B cell (primary cell): ENCODE measurements at regions not wholly inside any gene's neighbourhood (a gene's known extent, or its start where the extent isn't known, plus 50 kb on each side); places are given as distances from the start of the nearest gene placed in this dataset.
"Not testable (repeated sequence)": the region's sequence is repeated elsewhere in the genome, so short reads cannot be mapped to it uniquely, and the experiment has no call there.

Experiments used
- ATAC-seq: fragments of 200-7000 bp; cut with Tn5 transposase; one replicate; pipeline ENCODE4 v1.10.0; 2021; ENCODE audit warnings: low read depth, mild to moderate bottlenecking, moderate number of reproducible peaks, moderate library complexity
- CTCF ChIA-PET: fragments of 350-600 bp; sonication (Branson Sonifier 250); formaldehyde crosslinking; loops from one replicate; lab custom pipeline; 2021; ENCODE audit warnings: antibody characterized with exemption, inconsistent platforms; lab: Charles Lee
- POLR2A ChIA-PET: fragments of 350-600 bp; sonication (Branson Sonifier 250); formaldehyde crosslinking; loops from one replicate; lab custom pipeline; 2021; ENCODE audit warnings: antibody characterized with exemption; lab: Charles Lee
- DNase-seq: peaks from one replicate; pipeline ENCODE4 v3.0.0; 2013
- H2AFZ ChIP-seq: 2 replicates; pipeline ENCODE4 v1.6.1; 2012; ENCODE audit warnings: mild to moderate bottlenecking, low read depth, low read length; ENCODE audit not compliant: insufficient read depth, poor library complexity, severe bottlenecking
- H3K27ac ChIP-seq, 2 donors: 1 replicate in 1 of 2; 2 replicates in 1 of 2; pipeline ENCODE4 v1.5.1; 2012 to 2013; ENCODE audit warnings: low read length in 2 of 2, mild to moderate bottlenecking in 2 of 2, moderate library complexity in 1 of 2
- H3K27me3 ChIP-seq, 4 experiments: fragments of 200-600 bp in 1 of 4; sonication (generic) in 1 of 4; replicated peaks in 1 of 4; 1 replicate in 2 of 4; 2 replicates in 2 of 4; pipeline versions ENCODE4 v1.6.1 to v1.7.0; 2013 to 2016; ENCODE audit warnings: low read length in 3 of 4, mild to moderate bottlenecking in 2 of 4, mixed read lengths in 1 of 4, moderate library complexity in 1 of 4; ENCODE audit not compliant: insufficient read depth in 4 of 4, control insufficient read depth in 3 of 4; ENCODE audit errors: control extremely low read depth in 1 of 4
- H3K36me3 ChIP-seq, 2 experiments: replicated peaks in 1 of 2; 1 replicate in 1 of 2; 2 replicates in 1 of 2; pipeline versions ENCODE4 v1.6.1 to v1.7.1; 2013; ENCODE audit warnings: low read length in 1 of 2; ENCODE audit not compliant: insufficient read depth in 2 of 2, control insufficient read depth in 1 of 2; ENCODE audit errors: control extremely low read depth in 1 of 2, extremely low read depth in 1 of 2
- H3K4me1 ChIP-seq, 2 donors: fragments of 200-600 bp in 1 of 2; sonication (generic) in 1 of 2; 1 replicate in 1 of 2; 2 replicates in 1 of 2; pipeline versions ENCODE4 v1.5.1 to v1.6.1; 2013 to 2017; ENCODE audit warnings: low read length in 2 of 2; ENCODE audit not compliant: control insufficient read depth in 2 of 2, insufficient read depth in 2 of 2
- H3K4me2 ChIP-seq: replicated peaks from 2 replicates; pipeline ENCODE3; 2012; ENCODE audit warnings: mild to moderate bottlenecking, low read depth, low read length; ENCODE audit not compliant: poor library complexity, severe bottlenecking
- H3K4me3 ChIP-seq, 5 experiments: fragments of 200-600 bp in 1 of 5; sonication (generic) in 1 of 5; 1 replicate in 3 of 5; 2 replicates in 2 of 5; pipeline versions ENCODE4 v1.5.1 to v1.7.0; 2011 to 2016; ENCODE audit warnings: low read length in 4 of 5, mild to moderate bottlenecking in 4 of 5, low read depth in 2 of 5, control low read depth in 1 of 5, moderate library complexity in 1 of 5; ENCODE audit not compliant: insufficient read depth in 1 of 5; ENCODE audit errors: control extremely low read depth in 1 of 5, extremely low read depth in 1 of 5
- H3K79me2 ChIP-seq: fragments of 200-600 bp; sonication (generic); one replicate; pipeline ENCODE4 v1.6.0; 2016; ENCODE audit warnings: low read length; ENCODE audit not compliant: control insufficient read depth, insufficient read depth
- H3K9ac ChIP-seq: fragments of 200-600 bp; sonication (generic); 2 replicates; pipeline ENCODE4 v1.6.1; 2017; ENCODE audit warnings: mild to moderate bottlenecking, low read length, moderate library complexity
- H3K9me3 ChIP-seq, 3 donors: one replicate each; pipeline versions ENCODE4 v1.6.1 to v1.7.1; 2013; ENCODE audit warnings: low read length in 2 of 3; ENCODE audit not compliant: control insufficient read depth in 2 of 3, insufficient read depth in 1 of 3; ENCODE audit errors: control extremely low read depth in 1 of 3
- H4K20me1 ChIP-seq: 2 replicates; pipeline ENCODE4 v1.6.0; 2012; ENCODE audit warnings: mild to moderate bottlenecking, low read length; ENCODE audit not compliant: insufficient read depth, control insufficient read depth, poor library complexity, severe bottlenecking
- H3K27ac Mint-ChIP-seq: one replicate; pipeline ENCODE4 v1.8.0; 2021; ENCODE audit warnings: mixed read lengths
- H3K27me3 Mint-ChIP-seq: one replicate; pipeline ENCODE4 v1.8.0; 2021; ENCODE audit warnings: mixed read lengths
- H3K4me1 Mint-ChIP-seq: one replicate; pipeline ENCODE4 v1.8.0; 2021; ENCODE audit warnings: mixed read lengths
- H3K4me3 Mint-ChIP-seq: one replicate; pipeline ENCODE4 v1.8.0; 2021; ENCODE audit warnings: mixed read lengths
- H3K9me3 Mint-ChIP-seq: one replicate; pipeline ENCODE4 v1.8.0; 2022; ENCODE audit warnings: mixed read lengths; ENCODE audit not compliant: insufficient read depth
- CTCF ChIP-seq: fragments of 200-600 bp; IDR thresholded peaks from one replicate; pipeline ENCODE4 v1.8.0; 2022; ENCODE audit warnings: antibody characterized with exemption, mild to moderate bottlenecking
- EZH2 ChIP-seq: IDR thresholded peaks from 2 replicates; pipeline ENCODE4 v1.6.1; 2012; ENCODE audit warnings: borderline replicate concordance, low read depth, mild to moderate bottlenecking, moderate library complexity, low read length; ENCODE audit not compliant: insufficient read depth, poor library complexity, severe bottlenecking
- WGBS: methylation state at CpG from one replicate; pipeline ENCODE4 v1.1.5; 2013; ENCODE audit warnings: missing lambda C conversion rate; ENCODE audit not compliant: insufficient coverage; 5-methylcytosine and 5-hydroxymethylcytosine counted together
- intact Hi-C: fragments of 100-400 bp; cut with micrococcal nuclease; formaldehyde crosslinking; loops from one replicate; pipeline ENCODE4 v1.10.0; 2022

- no peaks in the 10 kb centered on the region for H4K20me1 ChIP-seq
- no peak overlapping the region for H3K27ac Mint-ChIP-seq
- ATAC-seq (no peak), DNase-seq (no peak)
- intact Hi-C loops = no loop called here
- H3K4me3 Mint-ChIP-seq = no peak overlapping the region
- no peak overlapping the region for H3K4me2 ChIP-seq
- H3K36me3 ChIP-seq = no peaks in the 10 kb centered on the region
- no peak overlapping the region for H3K27ac ChIP-seq
- no peak overlapping the region for H3K9ac ChIP-seq
- no peaks in the 10 kb centered on the region for H3K79me2 ChIP-seq
- peaks cover 10% of the 10 kb centered on the region for H3K9me3 Mint-ChIP-seq
- H3K27me3 Mint-ChIP-seq = no peaks in the 10 kb centered on the region
- no peaks in the 10 kb centered on the region for H3K27me3 ChIP-seq
- H2AFZ ChIP-seq = no peak overlapping the region
- no peaks in the 10 kb centered on the region for H3K4me1 Mint-ChIP-seq
- TF ChIP-seq EZH2 = no peak
- no peak for TF ChIP-seq CTCF
- no peaks in the 10 kb centered on the region for H3K4me1 ChIP-seq
- no peak overlapping the region for H3K4me3 ChIP-seq
- 40% methylated on average over 1 of the region's 1 CpG for WGBS
- ChIA-PET CTCF (no interaction called here), POLR2A (no interaction called here)
- peaks cover 0 to 3% (median 0%) of the 10 kb centered on the region in 3 donors for H3K9me3 ChIP-seq
These were observed 249.5 kb upstream of the SPHKAP start for GRCh38 chr2:228430986-228431385.

GRCh38 chr2:228426502-228427216, 245.2 kb upstream of the SPHKAP start:
- Histone ChIP-seq H3K4me1 (no peaks in the 10 kb centered on the region), H3K79me2 (no peaks in the 10 kb centered on the region), H3K9ac (no peak overlapping the region), H3K36me3 (no peaks in the 10 kb centered on the region), H2AFZ (no peak overlapping the region), H3K27ac (no peak overlapping the region), H3K9me3 (peaks cover 0 to 8% (median 0%) of the 10 kb centered on the region in 3 donors), H3K4me3 (no peak overlapping the region), H3K27me3 (no peaks in the 10 kb centered on the region), H3K4me2 (no peak overlapping the region), H4K20me1 (no peaks in the 10 kb centered on the region)
- H3K4me1 Mint-ChIP-seq = no peaks in the 10 kb centered on the region
- POLR2A ChIA-PET = no interaction called here
- ATAC-seq (no peak), DNase-seq (no peak)
- H3K4me3 Mint-ChIP-seq = no peak overlapping the region
- intact Hi-C loops = no loop called here
- TF ChIP-seq CTCF = no peak
- no peak for TF ChIP-seq EZH2
- peaks cover 10% of the 10 kb centered on the region for H3K9me3 Mint-ChIP-seq
- 100% methylated on average over 1 of the region's 1 CpG for WGBS
- CTCF ChIA-PET = no interaction called here
- H3K27ac Mint-ChIP-seq = no peak overlapping the region
- H3K27me3 Mint-ChIP-seq = no peaks in the 10 kb centered on the region

- H3K4me1 ChIP-seq, H3K4me2 ChIP-seq, H3K27me3 Mint-ChIP-seq, H4K20me1 ChIP-seq, H3K9me3 ChIP-seq, DNase-seq, POLR2A ChIA-PET, H3K9ac ChIP-seq, H3K9me3 Mint-ChIP-seq, H3K4me1 Mint-ChIP-seq, H2AFZ ChIP-seq, H3K79me2 ChIP-seq, H3K27ac ChIP-seq, H3K36me3 ChIP-seq, H3K27me3 ChIP-seq, H3K27ac Mint-ChIP-seq, H3K4me3 ChIP-seq, CTCF ChIA-PET, H3K4me3 Mint-ChIP-seq, intact Hi-C loops, ATAC-seq: not testable (repeated sequence)
- 93% methylated on average over 25 of the region's 31 CpGs for WGBS
These were observed 244.0 kb upstream of the SPHKAP start for GRCh38 chr2:228425411-228426060.
